ENCODE measurements at regions not wholly inside any gene's neighbourhood (a gene's known extent, or its start where the extent isn't known, plus 50 kb on each side); places are given as distances from the start of the nearest gene placed in this dataset.
"Not testable (repeated sequence)": the region's sequence is repeated elsewhere in the genome, so short reads cannot be mapped to it uniquely, and the experiment has no call there.

- TF ChIP-seq, protein P1, sequence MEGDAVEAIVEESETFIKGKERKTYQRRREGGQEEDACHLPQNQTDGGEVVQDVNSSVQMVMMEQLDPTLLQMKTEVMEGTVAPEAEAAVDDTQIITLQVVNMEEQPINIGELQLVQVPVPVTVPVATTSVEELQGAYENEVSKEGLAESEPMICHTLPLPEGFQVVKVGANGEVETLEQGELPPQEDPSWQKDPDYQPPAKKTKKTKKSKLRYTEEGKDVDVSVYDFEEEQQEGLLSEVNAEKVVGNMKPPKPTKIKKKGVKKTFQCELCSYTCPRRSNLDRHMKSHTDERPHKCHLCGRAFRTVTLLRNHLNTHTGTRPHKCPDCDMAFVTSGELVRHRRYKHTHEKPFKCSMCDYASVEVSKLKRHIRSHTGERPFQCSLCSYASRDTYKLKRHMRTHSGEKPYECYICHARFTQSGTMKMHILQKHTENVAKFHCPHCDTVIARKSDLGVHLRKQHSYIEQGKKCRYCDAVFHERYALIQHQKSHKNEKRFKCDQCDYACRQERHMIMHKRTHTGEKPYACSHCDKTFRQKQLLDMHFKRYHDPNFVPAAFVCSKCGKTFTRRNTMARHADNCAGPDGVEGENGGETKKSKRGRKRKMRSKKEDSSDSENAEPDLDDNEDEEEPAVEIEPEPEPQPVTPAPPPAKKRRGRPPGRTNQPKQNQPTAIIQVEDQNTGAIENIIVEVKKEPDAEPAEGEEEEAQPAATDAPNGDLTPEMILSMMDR (IDR thresholded peaks at IDR 0.05; ENCODE audit: poor library complexity), result not testable (repeated sequence)
- not testable (repeated sequence) for TF ChIP-seq EZH2phosphoT487 (IDR thresholded peaks at IDR 0.05; ENCODE audit: low read depth, severe bottlenecking, unreplicated experiment); EZH2 (IDR thresholded peaks at IDR 0.05; ENCODE audit: borderline replicate concordance)
Measured at GRCh38 chr5:108442063-108442651, 60.3 kb upstream of the FBXL17 start.
